ENCODE measurements at regions not wholly inside any gene's neighbourhood (a gene's known extent, or its start where the extent isn't known, plus 50 kb on each side); places are given as distances from the start of the nearest gene placed in this dataset.
"Not testable (repeated sequence)": the region's sequence is repeated elsewhere in the genome, so short reads cannot be mapped to it uniquely, and the experiment has no call there.

- no peak for DNase-seq
These were observed 197.7 kb upstream of the POT1 start for GRCh38 chr7:125127304-125127703.

- DNase-seq = peak; percentile 2
These were observed 196.8 kb upstream of the POT1 start for GRCh38 chr7:125126376-125126775.

GRCh38 chr7:125125315-125125714 is 195.7 kb upstream of the POT1 start:
- DNase-seq = no peak

GRCh38 chr7:125122173-125122572 is 192.5 kb upstream of the POT1 start:
- DNase-seq = no peak

- DNase-seq = no peak
These were observed 190.0 kb upstream of the POT1 start for GRCh38 chr7:125119559-125120115.

GRCh38 chr7:125118444-125118843 is 188.8 kb upstream of the POT1 start:
- DNase-seq = no peak

GRCh38 chr7:125112850-125113249 is 183.2 kb upstream of the POT1 start:
- no peak for DNase-seq

GRCh38 chr7:125099519-125099918 is 169.9 kb upstream of the POT1 start:
- no peak for DNase-seq

- DNase-seq = no peak
These were observed 168.8 kb upstream of the POT1 start for GRCh38 chr7:125098377-125098970.

GRCh38 chr7:125090596-125090995 is 161.0 kb upstream of the POT1 start:
- DNase-seq = no peak

GRCh38 chr7:125089171-125089570 is 159.5 kb upstream of the POT1 start:
- no peak for DNase-seq

- DNase-seq = no peak
These were observed 158.9 kb upstream of the POT1 start for GRCh38 chr7:125088555-125088954.

- no peak for DNase-seq
These were observed 155.5 kb upstream of the POT1 start for GRCh38 chr7:125085084-125085483.

GRCh38 chr7:125084196-125084595 is 154.6 kb upstream of the POT1 start:
- DNase-seq = peak; percentile 4

- no peak for DNase-seq
These were observed 144.5 kb upstream of the POT1 start for GRCh38 chr7:125074141-125074540.

GRCh38 chr7:125065546-125065945 is 135.9 kb upstream of the POT1 start:
- no peak for DNase-seq

GRCh38 chr7:125065001-125065400 is 135.4 kb upstream of the POT1 start:
- no peak for DNase-seq

GRCh38 chr7:125061776-125062397 is 132.3 kb upstream of the POT1 start:
- DNase-seq = no peak

GRCh38 chr7:125061083-125061745 is 131.6 kb upstream of the POT1 start:
- DNase-seq = not testable (repeated sequence)

GRCh38 chr7:125059861-125060456 is 130.3 kb upstream of the POT1 start:
- DNase-seq = no peak

- DNase-seq = no peak
These were observed 128.3 kb upstream of the POT1 start for GRCh38 chr7:125057963-125058362.

- no peak for DNase-seq
These were observed 125.8 kb upstream of the POT1 start for GRCh38 chr7:125055376-125055775.

- DNase-seq = no peak
These were observed 117.1 kb upstream of the POT1 start for GRCh38 chr7:125046767-125047166.

Data from muscle of arm (tissue), 1 donor.